Panc1 (cell line): ENCODE measurements at regions not wholly inside any gene's neighbourhood (a gene's known extent, or its start where the extent isn't known, plus 50 kb on each side); places are given as distances from the start of the nearest gene placed in this dataset.

Experiments used
- POLR2AphosphoS5 ChIP-seq: IDR thresholded peaks from 2 replicates; pipeline ENCODE4 v1.6.1; 2012; ENCODE audit warnings: mild to moderate bottlenecking, low read depth, low read length, moderate library complexity
- SIN3A ChIP-seq: IDR thresholded peaks from 2 replicates; pipeline ENCODE4 v1.6.1; 2012; ENCODE audit warnings: low read depth, mild to moderate bottlenecking, low read length, moderate library complexity, borderline replicate concordance; ENCODE audit not compliant: insufficient read depth
- TCF7L2 ChIP-seq: IDR thresholded peaks from 2 replicates; pipeline ENCODE4 v1.6.1; 2011; ENCODE audit warnings: mild to moderate bottlenecking, low read depth, low read length, inconsistent platforms
- TF ChIP-seq, protein P1 (sequence below), 2 experiments: IDR thresholded peaks; 2 replicates each; pipeline ENCODE4 v1.6.1; 2011 to 2012; ENCODE audit warnings: low read depth in 2 of 2, control low read depth in 1 of 2, low read length in 1 of 2, mild to moderate bottlenecking in 1 of 2, moderate library complexity in 1 of 2; ENCODE audit not compliant: insufficient read depth in 1 of 2
- TF ChIP-seq, protein P2 (sequence below): fragments of 450-650 bp; IDR thresholded peaks from 2 replicates; pipeline ENCODE4 v1.5.1; 2017; ENCODE audit warnings: mild to moderate bottlenecking

DNA sequence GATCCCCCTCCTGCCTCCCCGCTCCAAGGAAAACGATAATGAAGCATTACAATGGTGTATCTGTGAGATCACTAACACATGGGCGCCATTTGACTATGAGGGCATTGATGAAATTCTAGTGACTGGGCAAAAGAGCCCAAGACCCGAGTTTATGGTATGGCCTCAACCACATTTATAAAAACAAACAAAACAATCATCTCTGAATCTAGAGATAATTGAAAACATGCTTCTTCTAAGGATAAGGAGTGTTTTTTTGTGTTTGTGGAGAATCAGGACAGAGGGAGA, 100.9 kb upstream of the SEMA6A start:
- TF ChIP-seq, protein P1, sequence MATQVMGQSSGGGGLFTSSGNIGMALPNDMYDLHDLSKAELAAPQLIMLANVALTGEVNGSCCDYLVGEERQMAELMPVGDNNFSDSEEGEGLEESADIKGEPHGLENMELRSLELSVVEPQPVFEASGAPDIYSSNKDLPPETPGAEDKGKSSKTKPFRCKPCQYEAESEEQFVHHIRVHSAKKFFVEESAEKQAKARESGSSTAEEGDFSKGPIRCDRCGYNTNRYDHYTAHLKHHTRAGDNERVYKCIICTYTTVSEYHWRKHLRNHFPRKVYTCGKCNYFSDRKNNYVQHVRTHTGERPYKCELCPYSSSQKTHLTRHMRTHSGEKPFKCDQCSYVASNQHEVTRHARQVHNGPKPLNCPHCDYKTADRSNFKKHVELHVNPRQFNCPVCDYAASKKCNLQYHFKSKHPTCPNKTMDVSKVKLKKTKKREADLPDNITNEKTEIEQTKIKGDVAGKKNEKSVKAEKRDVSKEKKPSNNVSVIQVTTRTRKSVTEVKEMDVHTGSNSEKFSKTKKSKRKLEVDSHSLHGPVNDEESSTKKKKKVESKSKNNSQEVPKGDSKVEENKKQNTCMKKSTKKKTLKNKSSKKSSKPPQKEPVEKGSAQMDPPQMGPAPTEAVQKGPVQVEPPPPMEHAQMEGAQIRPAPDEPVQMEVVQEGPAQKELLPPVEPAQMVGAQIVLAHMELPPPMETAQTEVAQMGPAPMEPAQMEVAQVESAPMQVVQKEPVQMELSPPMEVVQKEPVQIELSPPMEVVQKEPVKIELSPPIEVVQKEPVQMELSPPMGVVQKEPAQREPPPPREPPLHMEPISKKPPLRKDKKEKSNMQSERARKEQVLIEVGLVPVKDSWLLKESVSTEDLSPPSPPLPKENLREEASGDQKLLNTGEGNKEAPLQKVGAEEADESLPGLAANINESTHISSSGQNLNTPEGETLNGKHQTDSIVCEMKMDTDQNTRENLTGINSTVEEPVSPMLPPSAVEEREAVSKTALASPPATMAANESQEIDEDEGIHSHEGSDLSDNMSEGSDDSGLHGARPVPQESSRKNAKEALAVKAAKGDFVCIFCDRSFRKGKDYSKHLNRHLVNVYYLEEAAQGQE (IDR thresholded peaks at IDR 0.05; ENCODE audit: insufficient read depth in 1 of 2, low read depth in 2 of 2, low read length in 1 of 2) = no peak
- TF ChIP-seq, protein P2, sequence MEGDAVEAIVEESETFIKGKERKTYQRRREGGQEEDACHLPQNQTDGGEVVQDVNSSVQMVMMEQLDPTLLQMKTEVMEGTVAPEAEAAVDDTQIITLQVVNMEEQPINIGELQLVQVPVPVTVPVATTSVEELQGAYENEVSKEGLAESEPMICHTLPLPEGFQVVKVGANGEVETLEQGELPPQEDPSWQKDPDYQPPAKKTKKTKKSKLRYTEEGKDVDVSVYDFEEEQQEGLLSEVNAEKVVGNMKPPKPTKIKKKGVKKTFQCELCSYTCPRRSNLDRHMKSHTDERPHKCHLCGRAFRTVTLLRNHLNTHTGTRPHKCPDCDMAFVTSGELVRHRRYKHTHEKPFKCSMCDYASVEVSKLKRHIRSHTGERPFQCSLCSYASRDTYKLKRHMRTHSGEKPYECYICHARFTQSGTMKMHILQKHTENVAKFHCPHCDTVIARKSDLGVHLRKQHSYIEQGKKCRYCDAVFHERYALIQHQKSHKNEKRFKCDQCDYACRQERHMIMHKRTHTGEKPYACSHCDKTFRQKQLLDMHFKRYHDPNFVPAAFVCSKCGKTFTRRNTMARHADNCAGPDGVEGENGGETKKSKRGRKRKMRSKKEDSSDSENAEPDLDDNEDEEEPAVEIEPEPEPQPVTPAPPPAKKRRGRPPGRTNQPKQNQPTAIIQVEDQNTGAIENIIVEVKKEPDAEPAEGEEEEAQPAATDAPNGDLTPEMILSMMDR = no peak
- TF ChIP-seq POLR2AphosphoS5 = no peak
- TF ChIP-seq TCF7L2 = no peak
- TF ChIP-seq SIN3A = no peak
